Fibroblast of pulmonary artery (primary cell): ENCODE measurements at regions not wholly inside any gene's neighbourhood (a gene's known extent, or its start where the extent isn't known, plus 50 kb on each side); places are given as distances from the start of the nearest gene placed in this dataset.

Source experiments
- DNase-seq: peaks from one replicate; pipeline ENCODE4 v3.0.0-alpha.2; 2010; ENCODE audit warnings: low read depth
- H3K4me3 ChIP-seq: replicated peaks from 2 replicates; pipeline ENCODE4 v1.5.1; 2011; ENCODE audit warnings: low read depth, mild to moderate bottlenecking, control low read depth, low read length, moderate library complexity
- CTCF ChIP-seq: IDR thresholded peaks from 2 replicates; pipeline ENCODE4 v1.5.1; 2011; ENCODE audit warnings: mild to moderate bottlenecking, control low read depth, low read length, inconsistent platforms; ENCODE audit errors: missing control alignments

- no peak for DNase-seq
- TF ChIP-seq CTCF, result no peak
- H3K4me3 ChIP-seq, result no peak overlapping the region
Measured at GRCh38 chr9:38259519-38260218, 132.8 kb upstream of the ALDH1B1 start.

- H3K4me3 ChIP-seq, result no peak overlapping the region
- no peak for TF ChIP-seq CTCF
- no peak for DNase-seq
Measured at GRCh38 chr9:38259056-38259455, 133.4 kb upstream of the ALDH1B1 start.

- DNase-seq, result no peak
- no peak overlapping the region for H3K4me3 ChIP-seq
Measured at GRCh38 chr9:38257626-38258215, 134.8 kb upstream of the ALDH1B1 start.

GRCh38 chr9:38256461-38256860, 136.0 kb upstream of the ALDH1B1 start:
- no peak for DNase-seq
- TF ChIP-seq CTCF, result no peak
- no peak overlapping the region for H3K4me3 ChIP-seq

More at GRCh38 chr9:38257626-38258215, 134.8 kb upstream of the ALDH1B1 start:
- TF ChIP-seq CTCF, result no peak

- H3K4me3 ChIP-seq, result no peak overlapping the region
- DNase-seq, result no peak
- TF ChIP-seq CTCF, result no peak
Measured at GRCh38 chr9:38255599-38255998, 136.9 kb upstream of the ALDH1B1 start.

GRCh38 chr9:38254756-38255155, 137.7 kb upstream of the ALDH1B1 start:
- H3K4me3 ChIP-seq, result no peak overlapping the region
- DNase-seq, result no peak
- no peak for TF ChIP-seq CTCF

- H3K4me3 ChIP-seq, result no peak overlapping the region
- no peak for DNase-seq
- no peak for TF ChIP-seq CTCF
Measured at GRCh38 chr9:38254151-38254550, 138.4 kb upstream of the ALDH1B1 start.
